Peyer's patch (tissue), 4 donors: ENCODE measurements at regions not wholly inside any gene's neighbourhood (a gene's known extent, or its start where the extent isn't known, plus 50 kb on each side); places are given as distances from the start of the nearest gene placed in this dataset.

Source experiments
- DNase-seq, 3 donors: peaks; one replicate each; pipeline ENCODE4 v3.0.0-alpha.2; 2017 to 2019
- H3K27ac ChIP-seq, 4 donors: fragments of 200-600 bp; sonication (generic); one replicate each; pipeline ENCODE4 v1.5.1; 2016 to 2019
- H3K27me3 ChIP-seq, 2 donors: fragments of 200-600 bp; sonication (generic); one replicate each; pipeline ENCODE4 v1.5.1; 2019
- H3K36me3 ChIP-seq, 3 donors: fragments of 200-600 bp; sonication (generic); one replicate each; pipeline ENCODE4 v1.5.1; 2016 to 2019
- H3K4me1 ChIP-seq, 4 donors: fragments of 200-600 bp; sonication (generic); one replicate each; pipeline ENCODE4 v1.5.1; 2016 to 2019
- H3K4me3 ChIP-seq, 4 donors: fragments of 200-600 bp; sonication (generic); 1 replicate in 3 of 4; 2 replicates in 1 of 4; pipeline ENCODE4 v1.5.1; 2016 to 2019; ENCODE audit warnings: mild to moderate bottlenecking in 1 of 4
- H3K9me3 ChIP-seq, 4 donors: fragments of 200-600 bp; sonication (generic); one replicate each; pipeline ENCODE4 v1.5.1; 2016 to 2019; ENCODE audit warnings: mild to moderate bottlenecking in 1 of 4
- CTCF ChIP-seq, 6 experiments: fragments of 450-650 bp in 4 of 6; fragments of 200-600 bp in 2 of 6; sonication (generic) in 1 of 6; IDR thresholded peaks; one replicate each; pipeline ENCODE4 v1.5.1; 2017 to 2019; ENCODE audit warnings: antibody characterized with exemption in 6 of 6, mild to moderate bottlenecking in 3 of 6, moderate library complexity in 1 of 6
- POLR2A ChIP-seq, 2 donors: fragments of 450-650 bp; IDR thresholded peaks; one replicate each; pipeline ENCODE4 v1.5.1; 2017; ENCODE audit warnings: antibody characterized with exemption in 2 of 2, mild to moderate bottlenecking in 2 of 2, moderate library complexity in 2 of 2

- DNase-seq, result no peak
- no peaks in the 10 kb centered on the region for H3K36me3 ChIP-seq
- H3K9me3 ChIP-seq, result no peaks in the 10 kb centered on the region
- H3K27ac ChIP-seq, result no peak overlapping the region
- TF ChIP-seq CTCF (IDR thresholded peaks at IDR 0.05) (no peak), POLR2A (IDR thresholded peaks at IDR 0.05) (no peak)
- no peaks in the 10 kb centered on the region for H3K27me3 ChIP-seq
- H3K4me3 ChIP-seq, result no peak overlapping the region
- no peaks in the 10 kb centered on the region for H3K4me1 ChIP-seq
Measured at GRCh38 chr13:105915146-105915850, 620.2 kb downstream of the EFNB2 start.

GRCh38 chr13:105914291-105915036 is 621.0 kb downstream of the EFNB2 start:
- H3K4me3 ChIP-seq, result no peak overlapping the region

GRCh38 chr13:105908586-105908985 is 626.9 kb downstream of the EFNB2 start:
- TF ChIP-seq POLR2A (IDR thresholded peaks at IDR 0.05), result no peak
- no peaks in the 10 kb centered on the region for H3K4me1 ChIP-seq
- no peak overlapping the region for H3K27ac ChIP-seq
- H3K9me3 ChIP-seq, result no peaks in the 10 kb centered on the region
- H3K27me3 ChIP-seq, result no peaks in the 10 kb centered on the region
- H3K4me3 ChIP-seq, result no peak overlapping the region
- no peak for DNase-seq
- no peaks in the 10 kb centered on the region for H3K36me3 ChIP-seq

More at GRCh38 chr13:105914291-105915036, 621.0 kb downstream of the EFNB2 start:
- Histone ChIP-seq H3K27ac (no peak overlapping the region), H3K36me3 (no peaks in the 10 kb centered on the region), H3K27me3 (no peaks in the 10 kb centered on the region), H3K9me3 (no peaks in the 10 kb centered on the region), H3K4me1 (no peaks in the 10 kb centered on the region)
- no peak for DNase-seq
- TF ChIP-seq POLR2A (IDR thresholded peaks at IDR 0.05) (no peak), CTCF (IDR thresholded peaks at IDR 0.05) (no peak)

- Histone ChIP-seq H3K9me3 (no peaks in the 10 kb centered on the region), H3K27ac (no peak overlapping the region), H3K27me3 (no peaks in the 10 kb centered on the region), H3K4me3 (no peak overlapping the region), H3K4me1 (no peaks in the 10 kb centered on the region), H3K36me3 (no peaks in the 10 kb centered on the region)
- no peak for TF ChIP-seq CTCF (IDR thresholded peaks at IDR 0.05)
- no peak for TF ChIP-seq POLR2A (IDR thresholded peaks at IDR 0.05)
- DNase-seq, result no peak
Measured at GRCh38 chr13:105907319-105908019, 628.0 kb downstream of the EFNB2 start.

GRCh38 chr13:105906746-105907145 is 628.7 kb downstream of the EFNB2 start:
- Histone ChIP-seq H3K36me3 (no peaks in the 10 kb centered on the region), H3K27ac (no peak overlapping the region), H3K4me3 (no peak overlapping the region), H3K9me3 (no peaks in the 10 kb centered on the region), H3K4me1 (no peaks in the 10 kb centered on the region), H3K27me3 (no peaks in the 10 kb centered on the region)
- DNase-seq, result no peak
- TF ChIP-seq POLR2A (IDR thresholded peaks at IDR 0.05) (no peak), CTCF (IDR thresholded peaks at IDR 0.05) (no peak)
